ENCODE measurements at regions not wholly inside any gene's neighbourhood (a gene's known extent, or its start where the extent isn't known, plus 50 kb on each side); places are given as distances from the start of the nearest gene placed in this dataset.

DNA sequence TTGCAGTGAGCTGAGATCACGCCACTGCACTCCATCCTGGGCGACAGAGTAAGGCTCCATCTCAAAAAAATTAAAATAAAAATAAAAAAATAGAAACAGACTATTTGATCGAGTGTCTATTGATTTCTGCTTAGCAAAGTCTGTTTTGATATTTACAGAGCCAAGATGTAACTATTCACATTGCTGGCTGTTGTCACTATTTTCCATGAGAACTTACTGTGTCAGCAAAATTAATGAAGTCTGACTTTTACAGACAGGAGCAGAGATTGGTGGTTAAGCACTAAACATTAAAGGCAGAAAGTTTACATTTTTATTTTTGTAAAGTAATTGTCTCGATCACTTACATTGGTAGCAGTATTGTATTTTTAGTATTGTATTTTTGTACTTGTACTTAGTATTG, 85.0 kb upstream of the CCDC28A start:
- POLR2A ChIA-PET: no interaction called here
- intact Hi-C loops (cut with micrococcal nuclease): loop anchor here in 1 of 2 donors (2.0 kb wide), 1 partner anchor 676 kb away; no protein-coding TSS in a partner anchor
- Histone ChIP-seq H3K27ac (ENCODE audit: low read depth, low read length) (no peak overlapping the region), H3K36me3 (ENCODE audit: control insufficient read depth in 2 of 3, insufficient read depth in 3 of 3, low read length in 3 of 3) (no peaks in the 10 kb centered on the region), H3K27me3 (ENCODE audit: control insufficient read depth in 2 of 2, insufficient read depth in 2 of 2, low read length in 2 of 2) (no peaks in the 10 kb centered on the region), H3K9me3 (ENCODE audit: control insufficient read depth in 2 of 3, low read length in 3 of 3) (no peaks in the 10 kb centered on the region), H3K4me3 (ENCODE audit: low read length) (no peak overlapping the region), H3K4me1 (ENCODE audit: control insufficient read depth in 2 of 2, insufficient read depth in 2 of 2, low read length in 2 of 2) (peaks cover 0 to 1% of the 10 kb centered on the region in 2 donors)
- H3K4me3 Mint-ChIP-seq: no peak overlapping the region
- no peak for ATAC-seq
- H3K4me1 Mint-ChIP-seq: peaks cover 0 to 9% (median 8%) of the 10 kb centered on the region in 7 donors
- CTCF ChIA-PET: no interaction called here
- no peak overlapping the region for H3K27ac Mint-ChIP-seq
- peaks cover 2 to 27% (median 16%) of the 10 kb centered on the region in 5 donors for H3K27me3 Mint-ChIP-seq
- no peaks in the 10 kb centered on the region for H3K36me3 Mint-ChIP-seq
- H3K9me3 Mint-ChIP-seq: no peaks in the 10 kb centered on the region
- no peak for DNase-seq

DNA sequence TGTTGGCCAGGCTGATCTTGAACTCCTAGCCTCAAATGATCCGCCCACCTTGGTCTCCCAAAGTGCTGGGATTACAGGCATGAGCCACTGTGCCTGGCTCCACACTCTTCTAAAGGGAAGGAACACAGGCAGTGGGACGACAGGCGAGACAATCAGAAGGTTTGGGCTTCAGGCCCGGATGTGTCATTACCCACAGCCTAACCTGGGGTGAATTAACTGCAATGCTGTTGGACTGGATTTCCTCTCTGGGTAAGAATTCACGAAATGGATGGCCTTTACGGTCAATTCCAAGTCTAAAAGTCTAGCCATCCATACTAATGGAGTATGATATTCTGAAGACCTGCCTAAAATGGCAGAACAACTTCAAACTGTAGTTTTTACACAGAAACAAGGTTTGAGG, 83.7 kb upstream of the CCDC28A start:
- Histone ChIP-seq H3K36me3 (ENCODE audit: control insufficient read depth in 2 of 3, insufficient read depth in 3 of 3, low read length in 3 of 3) (no peaks in the 10 kb centered on the region), H3K27ac (ENCODE audit: low read depth, low read length) (no peak overlapping the region), H3K27me3 (ENCODE audit: control insufficient read depth in 2 of 2, insufficient read depth in 2 of 2, low read length in 2 of 2) (peaks cover 0 to 6% of the 10 kb centered on the region in 2 donors), H3K4me1 (ENCODE audit: control insufficient read depth in 2 of 2, insufficient read depth in 2 of 2, low read length in 2 of 2) (peaks cover 0 to 3% of the 10 kb centered on the region in 2 donors), H3K9me3 (ENCODE audit: control insufficient read depth in 2 of 3, low read length in 3 of 3) (no peaks in the 10 kb centered on the region), H3K4me3 (ENCODE audit: low read length) (no peak overlapping the region)
- Mint-ChIP-seq H3K36me3 (no peaks in the 10 kb centered on the region), H3K27ac (no peak overlapping the region), H3K9me3 (no peaks in the 10 kb centered on the region), H3K4me1 (peaks cover 0 to 13% (median 9%) of the 10 kb centered on the region in 7 donors), H3K27me3 (peaks cover 9 to 36% (median 24%) of the 10 kb centered on the region in 5 donors), H3K4me3 (no peak overlapping the region)
- ATAC-seq (no peak), DNase-seq (no peak)
- intact Hi-C loops (cut with micrococcal nuclease): loop anchor here (2.0 to 10.0 kb wide), 4 partner anchors 573 to 687 kb away; no protein-coding TSS in a partner anchor
- ChIA-PET POLR2A (interaction anchor here (0.6 kb wide), 1 partner anchor 77 kb away, joined by 3 read pairs; no protein-coding TSS in a partner anchor), CTCF (no interaction called here)

DNA sequence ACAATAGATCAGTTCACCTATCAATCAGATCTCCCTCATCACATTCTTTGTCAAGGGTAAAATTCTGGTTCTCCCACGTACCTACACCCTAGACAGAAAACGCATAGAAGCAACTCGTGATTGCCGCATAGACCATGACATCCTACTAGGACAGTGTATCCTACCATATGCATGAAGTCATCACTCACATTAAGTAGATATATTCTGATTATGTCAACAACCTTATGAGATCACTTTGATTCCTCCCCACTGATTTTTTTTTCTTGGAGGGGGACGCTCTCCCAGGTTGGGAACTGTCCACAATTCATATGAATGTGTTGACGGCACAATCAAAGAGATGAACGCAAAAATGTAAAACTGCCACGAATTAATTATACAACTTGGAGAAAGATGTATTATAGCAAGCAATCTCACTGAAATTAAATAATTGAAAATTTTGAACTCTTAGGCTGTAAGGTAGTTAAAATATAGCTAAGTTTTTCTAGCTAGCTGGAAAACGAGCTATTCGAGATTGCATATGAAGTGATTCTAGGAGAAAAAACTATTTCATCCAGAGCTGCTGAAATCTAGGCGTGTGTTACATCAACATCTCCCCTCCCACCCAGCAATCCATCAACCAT, 82.5 kb upstream of the CCDC28A start:
- peak overlapping the region; percentile 53 to 88 (median 86) for H3K4me3 Mint-ChIP-seq
- no peak overlapping the region for H3K27ac ChIP-seq (ENCODE audit: low read depth, low read length)
- no peaks in the 10 kb centered on the region for H3K9me3 Mint-ChIP-seq
- H3K27me3 Mint-ChIP-seq: peaks cover 14 to 45% (median 37%) of the 10 kb centered on the region in 5 donors
- H3K4me1 ChIP-seq (ENCODE audit: control insufficient read depth in 2 of 2, insufficient read depth in 2 of 2, low read length in 2 of 2): peaks cover 0 to 3% of the 10 kb centered on the region in 2 donors
- peak overlapping the region in 1 of 9 donors; percentile 39 for H3K27ac Mint-ChIP-seq
- H3K36me3 ChIP-seq (ENCODE audit: control insufficient read depth in 2 of 3, insufficient read depth in 3 of 3, low read length in 3 of 3): no peaks in the 10 kb centered on the region
- ChIA-PET POLR2A (no interaction called here), CTCF (interaction anchor here (0.6 to 1.1 kb wide), 4 partner anchors 23 to 79 kb away, joined by 3 read pairs; no protein-coding TSS in a partner anchor)
- no peak overlapping the region for H3K4me3 ChIP-seq (ENCODE audit: low read length)
- no peaks in the 10 kb centered on the region for H3K36me3 Mint-ChIP-seq
- no peak for DNase-seq
- ATAC-seq: no peak
- H3K27me3 ChIP-seq (ENCODE audit: control insufficient read depth in 2 of 2, insufficient read depth in 2 of 2, low read length in 2 of 2): peaks cover 0 to 6% of the 10 kb centered on the region in 2 donors
- H3K9me3 ChIP-seq (ENCODE audit: control insufficient read depth in 2 of 3, low read length in 3 of 3): no peaks in the 10 kb centered on the region
- peaks cover 0 to 13% (median 9%) of the 10 kb centered on the region in 7 donors for H3K4me1 Mint-ChIP-seq
- intact Hi-C loops (cut with micrococcal nuclease): loop anchor here (5.0 to 10.0 kb wide), 3 partner anchors 574 to 686 kb away; no protein-coding TSS in a partner anchor

DNA sequence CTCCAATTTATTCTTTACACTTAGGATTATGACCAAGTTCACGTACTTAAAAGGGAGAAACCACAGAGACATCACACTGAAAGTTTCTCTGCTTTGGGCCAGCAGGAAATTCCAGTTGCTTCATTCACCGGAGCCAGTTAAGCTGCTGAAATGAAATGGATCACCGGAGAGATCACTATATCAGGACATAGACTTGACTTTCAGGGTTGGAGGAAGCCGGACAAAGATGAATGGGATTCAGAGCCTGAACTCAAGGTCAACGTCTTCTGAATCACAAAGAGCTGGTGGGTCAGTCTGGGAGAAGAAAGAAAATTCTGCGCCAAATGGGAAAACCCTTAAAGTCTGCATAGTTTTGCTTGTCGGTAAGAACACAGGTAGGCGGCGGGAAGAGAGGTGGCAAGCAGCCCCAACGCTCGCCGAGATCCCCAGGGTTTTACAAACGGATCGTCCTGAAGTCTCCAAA, 81.9 kb upstream of the CCDC28A start:
- ChIA-PET CTCF (interaction anchor here (0.6 to 1.3 kb wide), 5 partner anchors 22 to 78 kb away, joined by 3 read pairs; no protein-coding TSS in a partner anchor), POLR2A (no interaction called here)
- Histone ChIP-seq H3K27ac (ENCODE audit: low read depth, low read length) (no peak overlapping the region), H3K4me3 (ENCODE audit: low read length) (no peak overlapping the region), H3K27me3 (ENCODE audit: control insufficient read depth in 2 of 2, insufficient read depth in 2 of 2, low read length in 2 of 2) (peaks cover 0 to 6% of the 10 kb centered on the region in 2 donors), H3K9me3 (ENCODE audit: control insufficient read depth in 2 of 3, low read length in 3 of 3) (no peaks in the 10 kb centered on the region), H3K36me3 (ENCODE audit: control insufficient read depth in 2 of 3, insufficient read depth in 3 of 3, low read length in 3 of 3) (no peaks in the 10 kb centered on the region), H3K4me1 (ENCODE audit: control insufficient read depth in 2 of 2, insufficient read depth in 2 of 2, low read length in 2 of 2) (peaks cover 0 to 3% of the 10 kb centered on the region in 2 donors)
- peaks cover 0 to 13% (median 9%) of the 10 kb centered on the region in 7 donors for H3K4me1 Mint-ChIP-seq
- peak overlapping the region; percentile 53 to 88 (median 86) for H3K4me3 Mint-ChIP-seq
- H3K27me3 Mint-ChIP-seq: peaks cover 18 to 49% (median 40%) of the 10 kb centered on the region in 5 donors
- H3K9me3 Mint-ChIP-seq: no peaks in the 10 kb centered on the region
- peak overlapping the region in 4 of 9 donors; percentile 5 to 77 (median 39) for H3K27ac Mint-ChIP-seq
- peak in 1 of 9 donors; percentile 1 for DNase-seq
- intact Hi-C loops (cut with micrococcal nuclease): loop anchor here (1.0 to 10.0 kb wide), 7 partner anchors 75 to 686 kb away; partner anchors contain the start of gene CCDC28A (in 1 of the 2)
- ATAC-seq: no peak
- H3K36me3 Mint-ChIP-seq: no peaks in the 10 kb centered on the region

DNA sequence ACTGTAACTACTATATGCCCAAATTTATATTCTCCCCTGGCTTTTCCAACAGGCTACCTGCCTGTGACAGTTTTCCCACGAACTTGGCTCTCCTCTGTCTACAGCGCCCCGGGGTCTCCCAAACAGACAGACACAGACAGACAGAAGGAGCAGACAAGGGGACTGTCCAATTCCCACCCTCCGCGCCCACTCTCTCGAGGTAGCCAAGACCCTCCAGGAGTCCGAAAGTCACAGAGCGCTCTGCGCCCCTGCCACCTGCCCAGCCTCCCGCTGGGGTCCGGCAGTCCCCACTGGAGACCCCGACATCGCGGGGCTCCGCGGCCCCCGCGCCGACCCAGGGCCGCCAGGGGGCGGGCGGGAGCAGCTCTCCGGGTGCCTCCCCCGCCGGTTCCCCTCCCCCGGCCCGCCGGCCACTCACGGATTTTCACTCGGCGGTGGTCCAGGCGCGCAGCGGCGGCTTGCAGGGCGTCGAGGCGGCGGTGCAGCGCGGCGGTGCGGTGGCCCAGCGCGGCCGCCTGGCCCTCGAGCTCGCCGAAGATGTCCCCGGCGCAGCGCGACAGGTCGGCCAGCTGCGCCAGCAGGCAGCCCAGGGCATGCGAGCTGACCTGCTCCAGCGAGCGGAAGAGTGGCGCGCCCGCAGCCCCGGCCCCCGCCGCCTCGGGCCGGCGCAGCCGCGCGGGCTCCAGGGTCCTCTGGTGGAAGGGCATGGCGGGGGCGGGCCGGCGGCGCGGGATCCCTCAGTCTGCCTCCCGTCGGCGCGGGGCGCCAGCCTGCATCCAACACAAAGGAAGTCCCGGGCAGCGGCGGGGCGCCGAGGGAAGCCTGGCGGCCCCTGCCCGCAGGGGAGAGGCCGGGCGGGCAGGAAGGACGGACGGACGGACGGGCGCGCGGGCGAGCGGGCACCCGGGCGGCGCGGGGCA, 81.3 kb upstream of the CCDC28A start:
- H3K9me3 Mint-ChIP-seq: no peaks in the 10 kb centered on the region
- ATAC-seq (peak; percentile 80), DNase-seq (peak; percentile 20 to 74 (median 37))
- ChIA-PET CTCF (interaction anchor here (0.6 to 1.3 kb wide), 7 partner anchors 9 to 599 kb away, joined by 3 to 4 read pairs (median 3); partner anchors contain the start of gene TXLNB), POLR2A (no interaction called here)
- no peaks in the 10 kb centered on the region for H3K36me3 Mint-ChIP-seq
- Histone ChIP-seq H3K27me3 (ENCODE audit: control insufficient read depth in 2 of 2, insufficient read depth in 2 of 2, low read length in 2 of 2) (peaks cover 0 to 6% of the 10 kb centered on the region in 2 donors), H3K9me3 (ENCODE audit: control insufficient read depth in 2 of 3, low read length in 3 of 3) (no peaks in the 10 kb centered on the region), H3K4me1 (ENCODE audit: control insufficient read depth in 2 of 2, insufficient read depth in 2 of 2, low read length in 2 of 2) (peaks cover 0 to 3% of the 10 kb centered on the region in 2 donors), H3K27ac (ENCODE audit: low read depth, low read length) (no peak overlapping the region), H3K4me3 (ENCODE audit: low read length) (peak overlapping the region; percentile 22), H3K36me3 (ENCODE audit: control insufficient read depth in 2 of 3, insufficient read depth in 3 of 3, low read length in 3 of 3) (no peaks in the 10 kb centered on the region)
- peak overlapping the region in 2 of 9 donors; percentile 49 to 77 for H3K27ac Mint-ChIP-seq
- intact Hi-C loops (cut with micrococcal nuclease): loop anchor here (1.0 to 10.0 kb wide), 7 partner anchors 74 to 685 kb away; partner anchors contain the start of gene CCDC28A (in 1 of the 2)
- peaks cover 23 to 56% (median 46%) of the 10 kb centered on the region in 5 donors for H3K27me3 Mint-ChIP-seq
- H3K4me3 Mint-ChIP-seq: peak overlapping the region; percentile 53 to 88 (median 86)
- H3K4me1 Mint-ChIP-seq: peaks cover 0 to 13% (median 9%) of the 10 kb centered on the region in 7 donors

All from naive thymus-derived CD4-positive, alpha-beta T cell (primary cell).